Muscle layer of duodenum (tissue), 2 donors: ENCODE measurements at regions not wholly inside any gene's neighbourhood (a gene's known extent, or its start where the extent isn't known, plus 50 kb on each side); places are given as distances from the start of the nearest gene placed in this dataset.

Experiments
- H3K27ac ChIP-seq: one replicate; pipeline ENCODE4 v1.7.0; 2013; ENCODE audit warnings: mild to moderate bottlenecking, low read length
- H3K27me3 ChIP-seq: one replicate; pipeline ENCODE4 v1.7.0; 2013; ENCODE audit warnings: low read depth, mild to moderate bottlenecking, control low read depth, low read length
- H3K36me3 ChIP-seq, 2 donors: one replicate each; pipeline ENCODE4 v1.7.0; 2013; ENCODE audit warnings: low read length in 2 of 2, control low read depth in 1 of 2, mild to moderate bottlenecking in 1 of 2; ENCODE audit not compliant: insufficient read depth in 2 of 2, control insufficient read depth in 1 of 2
- H3K4me1 ChIP-seq, 2 donors: one replicate each; pipeline ENCODE4 v1.7.0; 2013; ENCODE audit warnings: low read length in 2 of 2, mild to moderate bottlenecking in 2 of 2, control low read depth in 1 of 2, moderate library complexity in 1 of 2; ENCODE audit not compliant: insufficient read depth in 2 of 2, control insufficient read depth in 1 of 2
- H3K4me3 ChIP-seq, 2 donors: one replicate each; pipeline ENCODE4 v1.7.0; 2013; ENCODE audit warnings: low read length in 2 of 2, low read depth in 1 of 2, mild to moderate bottlenecking in 1 of 2
- H3K9me3 ChIP-seq, 2 donors: one replicate each; pipeline ENCODE4 v1.7.0; 2013; ENCODE audit warnings: low read length in 2 of 2, control low read depth in 1 of 2, mild to moderate bottlenecking in 1 of 2; ENCODE audit not compliant: control insufficient read depth in 1 of 2
- donor health status: healthy.

GRCh38 chr4:189364032-189364449 lies 576.6 kb upstream of the FRG1 start:
- Histone ChIP-seq H3K36me3 (no peaks in the 10 kb centered on the region), H3K27me3 (no peaks in the 10 kb centered on the region), H3K9me3 (no peaks in the 10 kb centered on the region), H3K27ac (no peak overlapping the region), H3K4me1 (no peaks in the 10 kb centered on the region), H3K4me3 (no peak overlapping the region)

- Histone ChIP-seq H3K4me1 (no peaks in the 10 kb centered on the region), H3K36me3 (no peaks in the 10 kb centered on the region), H3K4me3 (no peak overlapping the region), H3K27ac (no peak overlapping the region), H3K27me3 (no peaks in the 10 kb centered on the region), H3K9me3 (no peaks in the 10 kb centered on the region)
These were observed 575.2 kb upstream of the FRG1 start for GRCh38 chr4:189365451-189365850.

- no peak overlapping the region for H3K4me3 ChIP-seq
These were observed 572.8 kb upstream of the FRG1 start for GRCh38 chr4:189367832-189368231.

GRCh38 chr4:189374176-189374575 lies 566.5 kb upstream of the FRG1 start:
- H3K9me3 ChIP-seq, result no peaks in the 10 kb centered on the region
- no peak overlapping the region for H3K4me3 ChIP-seq
- no peaks in the 10 kb centered on the region for H3K27me3 ChIP-seq
- H3K27ac ChIP-seq, result no peak overlapping the region
- H3K4me1 ChIP-seq, result no peaks in the 10 kb centered on the region
- H3K36me3 ChIP-seq, result no peaks in the 10 kb centered on the region

More at GRCh38 chr4:189367832-189368231, 572.8 kb upstream of the FRG1 start:
- Histone ChIP-seq H3K27ac (no peak overlapping the region), H3K27me3 (no peaks in the 10 kb centered on the region), H3K36me3 (no peaks in the 10 kb centered on the region), H3K4me1 (no peaks in the 10 kb centered on the region), H3K9me3 (no peaks in the 10 kb centered on the region)

- Histone ChIP-seq H3K4me3 (no peak overlapping the region), H3K36me3 (no peaks in the 10 kb centered on the region), H3K9me3 (no peaks in the 10 kb centered on the region), H3K27ac (no peak overlapping the region), H3K27me3 (no peaks in the 10 kb centered on the region), H3K4me1 (no peaks in the 10 kb centered on the region)
These were observed 563.8 kb upstream of the FRG1 start for GRCh38 chr4:189376901-189377300.

- no peak overlapping the region for H3K27ac ChIP-seq
- no peaks in the 10 kb centered on the region for H3K9me3 ChIP-seq
- H3K4me3 ChIP-seq, result no peak overlapping the region
- H3K36me3 ChIP-seq, result no peaks in the 10 kb centered on the region
- no peaks in the 10 kb centered on the region for H3K27me3 ChIP-seq
- H3K4me1 ChIP-seq, result no peaks in the 10 kb centered on the region
These were observed 563.1 kb upstream of the FRG1 start for GRCh38 chr4:189377569-189377968.

GRCh38 chr4:189385098-189385497 lies 555.6 kb upstream of the FRG1 start:
- Histone ChIP-seq H3K4me1 (no peaks in the 10 kb centered on the region), H3K4me3 (no peak overlapping the region), H3K36me3 (no peaks in the 10 kb centered on the region), H3K27ac (no peak overlapping the region), H3K27me3 (no peaks in the 10 kb centered on the region), H3K9me3 (no peaks in the 10 kb centered on the region)

- H3K27ac ChIP-seq, result no peak overlapping the region
- no peak overlapping the region for H3K4me3 ChIP-seq
- H3K36me3 ChIP-seq, result no peaks in the 10 kb centered on the region
- H3K27me3 ChIP-seq, result no peaks in the 10 kb centered on the region
- H3K9me3 ChIP-seq, result no peaks in the 10 kb centered on the region
- no peaks in the 10 kb centered on the region for H3K4me1 ChIP-seq
These were observed 555.1 kb upstream of the FRG1 start for GRCh38 chr4:189385579-189385978.

GRCh38 chr4:189396435-189396834 lies 544.2 kb upstream of the FRG1 start:
- H3K36me3 ChIP-seq, result no peaks in the 10 kb centered on the region
- H3K27me3 ChIP-seq, result no peaks in the 10 kb centered on the region
- H3K27ac ChIP-seq, result no peak overlapping the region
- no peaks in the 10 kb centered on the region for H3K9me3 ChIP-seq
- H3K4me1 ChIP-seq, result no peaks in the 10 kb centered on the region
- no peak overlapping the region for H3K4me3 ChIP-seq

GRCh38 chr4:189404271-189404670 lies 536.4 kb upstream of the FRG1 start:
- Histone ChIP-seq H3K4me3 (no peak overlapping the region), H3K9me3 (no peaks in the 10 kb centered on the region), H3K27me3 (no peaks in the 10 kb centered on the region), H3K27ac (no peak overlapping the region), H3K36me3 (no peaks in the 10 kb centered on the region), H3K4me1 (no peaks in the 10 kb centered on the region)

GRCh38 chr4:189409158-189409557 lies 531.5 kb upstream of the FRG1 start:
- H3K27me3 ChIP-seq, result no peaks in the 10 kb centered on the region
- H3K4me1 ChIP-seq, result no peaks in the 10 kb centered on the region
- no peak overlapping the region for H3K27ac ChIP-seq
- no peak overlapping the region for H3K4me3 ChIP-seq
- no peaks in the 10 kb centered on the region for H3K36me3 ChIP-seq
- H3K9me3 ChIP-seq, result no peaks in the 10 kb centered on the region

GRCh38 chr4:189414021-189414420 lies 526.7 kb upstream of the FRG1 start:
- Histone ChIP-seq H3K27me3 (no peaks in the 10 kb centered on the region), H3K27ac (no peak overlapping the region), H3K36me3 (no peaks in the 10 kb centered on the region), H3K9me3 (no peaks in the 10 kb centered on the region), H3K4me1 (no peaks in the 10 kb centered on the region), H3K4me3 (no peak overlapping the region)
